CD14-positive monocyte (primary cell): ENCODE measurements at regions not wholly inside any gene's neighbourhood (a gene's known extent, or its start where the extent isn't known, plus 50 kb on each side); places are given as distances from the start of the nearest gene placed in this dataset.

Experiments used
- DNase-seq, 3 donors: peaks; one replicate each; pipeline ENCODE4 v3.0.0-alpha.2; 2011 to 2022
- H2AFZ ChIP-seq: 2 replicates; pipeline ENCODE4 v1.6.0; 2012; ENCODE audit warnings: mild to moderate bottlenecking, low read depth, low read length, inconsistent platforms; ENCODE audit not compliant: insufficient read depth, poor library complexity, severe bottlenecking
- H3K27ac ChIP-seq, 2 donors: 1 replicate in 1 of 2; 2 replicates in 1 of 2; pipeline ENCODE4 v1.5.1; 2012 to 2013; ENCODE audit warnings: low read length in 2 of 2, control low read depth in 1 of 2, inconsistent platforms in 1 of 2, low read depth in 1 of 2, mild to moderate bottlenecking in 1 of 2
- H3K27me3 ChIP-seq, 2 donors: one replicate each; pipeline versions ENCODE4 v1.6.0 to v1.6.1; 2011 to 2013; ENCODE audit warnings: low read length in 2 of 2; ENCODE audit not compliant: control insufficient read depth in 2 of 2, insufficient read depth in 2 of 2
- H3K36me3 ChIP-seq, 2 donors: replicated peaks in 1 of 2; 1 replicate in 1 of 2; 2 replicates in 1 of 2; pipeline versions ENCODE4 v1.5.1 to v1.6.1; 2012 to 2013; ENCODE audit warnings: low read length in 2 of 2, control low read depth in 1 of 2, inconsistent platforms in 1 of 2, mild to moderate bottlenecking in 1 of 2; ENCODE audit not compliant: insufficient read depth in 2 of 2, control insufficient read depth in 1 of 2
- H3K4me1 ChIP-seq, 2 donors: 1 replicate in 1 of 2; 2 replicates in 1 of 2; pipeline versions ENCODE4 v1.5.1 to v1.6.1; 2012 to 2013; ENCODE audit warnings: low read length in 2 of 2, control low read depth in 1 of 2, inconsistent platforms in 1 of 2, mild to moderate bottlenecking in 1 of 2, moderate library complexity in 1 of 2; ENCODE audit not compliant: insufficient read depth in 2 of 2, control insufficient read depth in 1 of 2
- H3K4me2 ChIP-seq: replicated peaks from 2 replicates; pipeline ENCODE3; 2012; ENCODE audit warnings: low read length, moderate library complexity, mild to moderate bottlenecking; ENCODE audit not compliant: poor library complexity, severe bottlenecking; ENCODE audit errors: extremely low read depth
- H3K4me3 ChIP-seq, 3 experiments: fragments of 200-600 bp in 1 of 3; sonication (generic) in 1 of 3; replicated peaks in 1 of 3; 1 replicate in 2 of 3; 2 replicates in 1 of 3; pipeline ENCODE4 v1.5.1; 2011 to 2013; ENCODE audit warnings: low read length in 3 of 3, mild to moderate bottlenecking in 3 of 3, control low read depth in 2 of 3, low read depth in 2 of 3, inconsistent platforms in 1 of 3, moderate library complexity in 1 of 3
- H3K79me2 ChIP-seq: 2 replicates; pipeline ENCODE4 v1.6.0; 2012; ENCODE audit warnings: mild to moderate bottlenecking, control low read depth, inconsistent platforms, low read length, moderate library complexity; ENCODE audit not compliant: insufficient read depth
- H3K9ac ChIP-seq: 2 replicates; pipeline ENCODE4 v1.6.0; 2017; ENCODE audit warnings: low read length, mild to moderate bottlenecking; ENCODE audit not compliant: insufficient read depth, poor library complexity, severe bottlenecking
- H3K9me3 ChIP-seq, 2 donors: replicated peaks in 1 of 2; 1 replicate in 1 of 2; 2 replicates in 1 of 2; pipeline versions ENCODE4 v1.5.1 to v1.6.1; 2012 to 2013; ENCODE audit warnings: low read length in 2 of 2, control low read depth in 1 of 2; ENCODE audit not compliant: control insufficient read depth in 1 of 2, insufficient read depth in 1 of 2
- H4K20me1 ChIP-seq: 2 replicates; pipeline ENCODE4 v1.6.0; 2012; ENCODE audit warnings: mild to moderate bottlenecking, low read length, control low read depth, moderate library complexity; ENCODE audit not compliant: insufficient read depth
- H3K27ac Mint-ChIP-seq, 7 donors: one replicate each; pipeline ENCODE4 v1.8.0; 2020; ENCODE audit warnings: mild to moderate bottlenecking in 7 of 7, mixed read lengths in 7 of 7, moderate library complexity in 6 of 7, inconsistent platforms in 2 of 7
- H3K27me3 Mint-ChIP-seq, 3 donors: one replicate each; pipeline ENCODE4 v1.8.0; 2021 to 2022; ENCODE audit warnings: low read depth in 3 of 3, mild to moderate bottlenecking in 3 of 3, mixed read lengths in 3 of 3, moderate library complexity in 3 of 3, inconsistent platforms in 1 of 3
- H3K36me3 Mint-ChIP-seq, 2 donors: one replicate each; pipeline ENCODE4 v1.8.0; 2020; ENCODE audit warnings: mixed read lengths in 2 of 2, inconsistent platforms in 1 of 2, mild to moderate bottlenecking in 1 of 2
- H3K4me1 Mint-ChIP-seq: one replicate; pipeline ENCODE4 v1.8.0; 2020; ENCODE audit warnings: mild to moderate bottlenecking, mixed read lengths
- H3K4me3 Mint-ChIP-seq, 2 donors: one replicate each; pipeline ENCODE4 v1.8.0; 2020; ENCODE audit warnings: mild to moderate bottlenecking in 2 of 2, mixed read lengths in 2 of 2, moderate library complexity in 1 of 2
- H3K9me3 Mint-ChIP-seq, 7 donors: one replicate each; pipeline ENCODE4 v1.8.0; 2020 to 2022; ENCODE audit warnings: mixed read lengths in 7 of 7, mild to moderate bottlenecking in 6 of 7, moderate library complexity in 6 of 7, inconsistent platforms in 2 of 7
- CTCF ChIP-seq: fragments of 200-600 bp; IDR thresholded peaks from one replicate; pipeline ENCODE4 v1.8.0; 2022; ENCODE audit warnings: antibody characterized with exemption, mild to moderate bottlenecking
- WGBS: methylation state at CpG from one replicate; pipeline ENCODE4 v1.1.5; 2013; ENCODE audit warnings: missing lambda C conversion rate; ENCODE audit not compliant: insufficient coverage; 5-methylcytosine and 5-hydroxymethylcytosine counted together
- intact Hi-C, 2 donors: fragments of 100-400 bp; cut with micrococcal nuclease; formaldehyde crosslinking; loops; one replicate each; pipeline versions ENCODE4 v1.15.0 to v1.15.1; 2023

- Histone ChIP-seq H3K27ac (no peak overlapping the region), H3K4me2 (no peak overlapping the region), H3K9me3 (no peaks in the 10 kb centered on the region), H4K20me1 (no peaks in the 10 kb centered on the region), H3K27me3 (no peaks in the 10 kb centered on the region), H3K36me3 (no peaks in the 10 kb centered on the region), H3K9ac (no peak overlapping the region), H2AFZ (no peak overlapping the region), H3K4me1 (no peaks in the 10 kb centered on the region), H3K79me2 (no peaks in the 10 kb centered on the region), H3K4me3 (no peak overlapping the region)
- H3K27me3 Mint-ChIP-seq, result peaks cover 1 to 3% (median 3%) of the 10 kb centered on the region in 3 donors
- DNase-seq, result no peak
- intact Hi-C loops, result no loop called here
- H3K9me3 Mint-ChIP-seq, result no peaks in the 10 kb centered on the region
- WGBS, result 85% methylated on average over 4 of the region's 8 CpGs
- no peak overlapping the region for H3K4me3 Mint-ChIP-seq
- no peaks in the 10 kb centered on the region for H3K4me1 Mint-ChIP-seq
- H3K36me3 Mint-ChIP-seq, result no peaks in the 10 kb centered on the region
- no peak overlapping the region for H3K27ac Mint-ChIP-seq
- TF ChIP-seq CTCF, result no peak
These were observed 569.2 kb upstream of the RGMA start for GRCh38 chr15:93658026-93658816.

GRCh38 chr15:93656041-93656440 lies 567.0 kb upstream of the RGMA start:
- H3K9me3 ChIP-seq, result no peaks in the 10 kb centered on the region
- WGBS, result no CpG with 5 or more reads among the region's 2 CpGs
- no peak overlapping the region for H3K4me3 Mint-ChIP-seq
- no peak overlapping the region for H3K4me3 ChIP-seq
- H3K4me1 Mint-ChIP-seq, result no peaks in the 10 kb centered on the region
- H3K9ac ChIP-seq, result no peak overlapping the region
- H3K79me2 ChIP-seq, result no peaks in the 10 kb centered on the region
- no peaks in the 10 kb centered on the region for H3K4me1 ChIP-seq
- H4K20me1 ChIP-seq, result no peaks in the 10 kb centered on the region
- no peak overlapping the region for H2AFZ ChIP-seq
- intact Hi-C loops, result no loop called here
- no peaks in the 10 kb centered on the region for H3K27me3 ChIP-seq
- no peak overlapping the region for H3K4me2 ChIP-seq
- H3K9me3 Mint-ChIP-seq, result no peaks in the 10 kb centered on the region
- TF ChIP-seq CTCF, result no peak
- H3K36me3 ChIP-seq, result no peaks in the 10 kb centered on the region
- no peak for DNase-seq
- H3K36me3 Mint-ChIP-seq, result no peaks in the 10 kb centered on the region
- peaks cover 1 to 3% (median 3%) of the 10 kb centered on the region in 3 donors for H3K27me3 Mint-ChIP-seq
- H3K27ac ChIP-seq, result no peak overlapping the region
- no peak overlapping the region for H3K27ac Mint-ChIP-seq
